ENCODE measurements at regions not wholly inside any gene's neighbourhood (a gene's known extent, or its start where the extent isn't known, plus 50 kb on each side); places are given as distances from the start of the nearest gene placed in this dataset.

GRCh38 chr10:3452683-3453361 lies 280.2 kb upstream of the PITRM1 start:
- no peak for DNase-seq

GRCh38 chr10:3452173-3452626 lies 279.6 kb upstream of the PITRM1 start:
- no peak for DNase-seq

- no peak for DNase-seq
These were observed 279.1 kb upstream of the PITRM1 start for GRCh38 chr10:3451516-3452172.

- DNase-seq, result no peak
These were observed 273.6 kb upstream of the PITRM1 start for GRCh38 chr10:3446221-3446620.

GRCh38 chr10:3445648-3446047 lies 273.1 kb upstream of the PITRM1 start:
- no peak for DNase-seq

GRCh38 chr10:3442451-3442990 lies 269.9 kb upstream of the PITRM1 start:
- DNase-seq, result no peak

GRCh38 chr10:3439183-3439582 lies 266.6 kb upstream of the PITRM1 start:
- no peak for DNase-seq

- no peak for DNase-seq
These were observed 266.0 kb upstream of the PITRM1 start for GRCh38 chr10:3438606-3439005.

- DNase-seq, result no peak
These were observed 263.1 kb upstream of the PITRM1 start for GRCh38 chr10:3435671-3436070.

GRCh38 chr10:3433988-3434387 lies 261.4 kb upstream of the PITRM1 start:
- no peak for DNase-seq

- no peak for DNase-seq
These were observed 260.5 kb upstream of the PITRM1 start for GRCh38 chr10:3433131-3433530.

GRCh38 chr10:3432081-3432825 lies 259.7 kb upstream of the PITRM1 start:
- DNase-seq, result no peak

GRCh38 chr10:3430501-3430900 lies 257.9 kb upstream of the PITRM1 start:
- no peak for DNase-seq

- DNase-seq, result no peak
These were observed 257.1 kb upstream of the PITRM1 start for GRCh38 chr10:3429676-3430075.

- DNase-seq, result no peak
These were observed 256.2 kb upstream of the PITRM1 start for GRCh38 chr10:3428826-3429225.

- no peak for DNase-seq
These were observed 255.4 kb upstream of the PITRM1 start for GRCh38 chr10:3427950-3428354.

GRCh38 chr10:3427347-3427746 lies 254.8 kb upstream of the PITRM1 start:
- DNase-seq, result no peak

GRCh38 chr10:3426190-3426845 lies 253.7 kb upstream of the PITRM1 start:
- DNase-seq, result no peak

GRCh38 chr10:3425716-3426115 lies 253.1 kb upstream of the PITRM1 start:
- DNase-seq, result no peak

GRCh38 chr10:3425261-3425660 lies 252.7 kb upstream of the PITRM1 start:
- DNase-seq, result no peak

GRCh38 chr10:3424111-3424851 lies 251.7 kb upstream of the PITRM1 start:
- no peak for DNase-seq

GRCh38 chr10:3423384-3423783 lies 250.8 kb upstream of the PITRM1 start:
- no peak for DNase-seq
